Liver (tissue), 8 donors: ENCODE measurements at regions not wholly inside any gene's neighbourhood (a gene's known extent, or its start where the extent isn't known, plus 50 kb on each side); places are given as distances from the start of the nearest gene placed in this dataset.

Source experiments
- DNase-seq: peaks from one replicate; pipeline ENCODE4 v3.0.0-alpha.2; 2017; ENCODE audit warnings: low spot score
- H3K27ac ChIP-seq, 2 donors: one replicate each; pipeline ENCODE4 v1.7.0; 2013; ENCODE audit warnings: inconsistent platforms in 2 of 2, low read length in 2 of 2, control low read depth in 1 of 2, low read depth in 1 of 2, mild to moderate bottlenecking in 1 of 2
- H3K27me3 ChIP-seq, 4 donors: one replicate each; pipeline versions ENCODE4 v1.6.1 to v1.7.0; 2013; ENCODE audit warnings: low read length in 3 of 4, inconsistent platforms in 1 of 4, mild to moderate bottlenecking in 1 of 4, moderate library complexity in 1 of 4; ENCODE audit not compliant: control insufficient read depth in 4 of 4, insufficient read depth in 4 of 4
- H3K36me3 ChIP-seq, 4 donors: one replicate each; pipeline versions ENCODE4 v1.6.1 to v1.7.0; 2013; ENCODE audit warnings: low read length in 3 of 4, mild to moderate bottlenecking in 3 of 4, low read depth in 1 of 4, moderate library complexity in 1 of 4; ENCODE audit not compliant: control insufficient read depth in 4 of 4, insufficient read depth in 3 of 4
- H3K4me1 ChIP-seq, 4 donors: one replicate each; pipeline versions ENCODE4 v1.6.1 to v1.7.0; 2013; ENCODE audit warnings: low read length in 3 of 4, mild to moderate bottlenecking in 3 of 4, moderate library complexity in 1 of 4; ENCODE audit not compliant: control insufficient read depth in 4 of 4, insufficient read depth in 4 of 4
- H3K4me3 ChIP-seq, 3 donors: one replicate each; pipeline versions ENCODE4 v1.6.1 to v1.7.0; 2013; ENCODE audit warnings: low read length in 3 of 3, control low read depth in 1 of 3, low read depth in 1 of 3, mild to moderate bottlenecking in 1 of 3
- H3K9ac ChIP-seq, 2 donors: one replicate each; pipeline ENCODE4 v1.7.0; 2013; ENCODE audit warnings: low read length in 2 of 2, mild to moderate bottlenecking in 2 of 2, moderate library complexity in 2 of 2, control low read depth in 1 of 2, low read depth in 1 of 2
- H3K9me3 ChIP-seq, 4 donors: one replicate each; pipeline versions ENCODE4 v1.6.1 to v1.7.0; 2013; ENCODE audit warnings: low read length in 3 of 4; ENCODE audit not compliant: control insufficient read depth in 4 of 4
- CTCF ChIP-seq: fragments of 150-350 bp; IDR thresholded peaks from 2 replicates; pipeline ENCODE4 v1.5.1; 2017; ENCODE audit warnings: improper control_type of control experiment, low read depth, low read length; ENCODE audit not compliant: missing input control
- EGR1 ChIP-seq, 2 donors: IDR thresholded peaks; 2 replicates each; pipeline ENCODE4 v1.6.1; 2016 to 2018; ENCODE audit warnings: antibody characterized with exemption in 2 of 2, low read depth in 2 of 2
- FOXA1 ChIP-seq: IDR thresholded peaks from 2 replicates; pipeline ENCODE4 v1.6.1; 2016; ENCODE audit warnings: antibody characterized with exemption
- FOXA2 ChIP-seq: IDR thresholded peaks from 2 replicates; pipeline ENCODE4 v1.6.1; 2016; ENCODE audit warnings: antibody characterized with exemption
- GABPA ChIP-seq, 2 donors: IDR thresholded peaks in 1 of 2; conservative IDR thresholded peaks in 1 of 2; 2 replicates each; pipeline ENCODE4 v1.6.1; 2016; ENCODE audit warnings: antibody characterized with exemption in 2 of 2, mild to moderate bottlenecking in 1 of 2, moderate library complexity in 1 of 2
- HNF4A ChIP-seq, 2 donors: conservative IDR thresholded peaks; 2 replicates each; pipeline ENCODE4 v1.6.1; 2016; ENCODE audit warnings: antibody characterized with exemption in 2 of 2, mild to moderate bottlenecking in 2 of 2
- HNF4G ChIP-seq: IDR thresholded peaks from 2 replicates; pipeline ENCODE4 v1.6.1; 2016; ENCODE audit warnings: antibody characterized with exemption
- JUND ChIP-seq, 2 donors: IDR thresholded peaks; 2 replicates each; pipeline ENCODE4 v1.6.1; 2016; ENCODE audit warnings: antibody characterized with exemption in 2 of 2
- MAX ChIP-seq: IDR thresholded peaks from 2 replicates; pipeline ENCODE4 v1.6.1; 2016; ENCODE audit warnings: antibody characterized with exemption
- NR2F2 ChIP-seq: IDR thresholded peaks from 2 replicates; pipeline ENCODE4 v1.6.1; 2016; ENCODE audit warnings: antibody characterized with exemption
- RAD21 ChIP-seq, 2 donors: IDR thresholded peaks; 2 replicates each; pipeline ENCODE4 v1.6.1; 2016; ENCODE audit warnings: antibody characterized with exemption in 2 of 2, mild to moderate bottlenecking in 2 of 2
- REST ChIP-seq: IDR thresholded peaks from 2 replicates; pipeline ENCODE4 v1.6.1; 2016; ENCODE audit warnings: antibody characterized with exemption, mild to moderate bottlenecking
- RXRA ChIP-seq, 2 donors: IDR thresholded peaks; 2 replicates each; pipeline ENCODE4 v1.6.1; 2017 to 2018; ENCODE audit warnings: antibody characterized with exemption in 2 of 2, mild to moderate bottlenecking in 1 of 2
- SP1 ChIP-seq: IDR thresholded peaks from 2 replicates; pipeline ENCODE4 v1.6.1; 2018; ENCODE audit warnings: antibody characterized with exemption, mild to moderate bottlenecking
- TAF1 ChIP-seq: conservative IDR thresholded peaks from 2 replicates; pipeline ENCODE4 v1.6.1; 2016; ENCODE audit warnings: antibody characterized with exemption, mild to moderate bottlenecking
- YY1 ChIP-seq: IDR thresholded peaks from 2 replicates; pipeline ENCODE4 v1.6.1; 2016; ENCODE audit warnings: antibody characterized with exemption, mild to moderate bottlenecking
- ZBTB33 ChIP-seq: IDR thresholded peaks from 2 replicates; pipeline ENCODE4 v1.6.1; 2016; ENCODE audit warnings: antibody characterized with exemption
- WGBS: extraction: QIAGEN DNeasy Blood & Tissue Kit; methylation state at CpG from one replicate; pipeline ENCODE4 v1.1.7; 2013; 5-methylcytosine and 5-hydroxymethylcytosine counted together
- donor health status: healthy.
- donor health status: healthy.
- donor health status: healthy.
- donor health status: healthy.
- donor health status: healthy.

GRCh38 chr10:132467464-132468149 lies 70.0 kb upstream of the INPP5A start:
- Histone ChIP-seq H3K4me3 (no peak overlapping the region), H3K36me3 (no peaks in the 10 kb centered on the region), H3K9me3 (no peaks in the 10 kb centered on the region), H3K9ac (no peak overlapping the region), H3K27ac (no peak overlapping the region), H3K27me3 (no peaks in the 10 kb centered on the region), H3K4me1 (no peaks in the 10 kb centered on the region)
- 47% methylated on average over 29 of the region's 29 CpGs for WGBS
- no peak for DNase-seq
- TF ChIP-seq CTCF (no peak), RXRA (IDR thresholded peaks at IDR 0.05) (no peak), ZBTB33 (no peak), JUND (IDR thresholded peaks at IDR 0.05) (no peak), MAX (no peak), TAF1 (no peak), SP1 (no peak), HNF4A (conservative IDR thresholded peaks at IDR 0.05) (no peak), RAD21 (IDR thresholded peaks at IDR 0.05) (no peak), YY1 (no peak), HNF4G (no peak), GABPA (IDR thresholded peaks at IDR 0.05 in 1 of 2, conservative IDR thresholded peaks at IDR 0.05 in 1 of 2) (no peak), NR2F2 (no peak), FOXA1 (no peak), REST (no peak), FOXA2 (no peak), EGR1 (IDR thresholded peaks at IDR 0.05; ENCODE audit: low read depth in 2 of 2) (no peak)

GRCh38 chr10:132468216-132468615 lies 69.4 kb upstream of the INPP5A start:
- no peak for DNase-seq
- H3K4me1 ChIP-seq: no peaks in the 10 kb centered on the region
- no peaks in the 10 kb centered on the region for H3K27me3 ChIP-seq
- no peak overlapping the region for H3K27ac ChIP-seq
- no peak overlapping the region for H3K9ac ChIP-seq
- no peak overlapping the region for H3K4me3 ChIP-seq
- no peaks in the 10 kb centered on the region for H3K9me3 ChIP-seq
- WGBS: 50% methylated on average over 5 of the region's 5 CpGs
- no peaks in the 10 kb centered on the region for H3K36me3 ChIP-seq
- TF ChIP-seq CTCF (no peak), TAF1 (no peak), NR2F2 (no peak), MAX (no peak), REST (no peak)
